Ishikawa (cell line): ENCODE measurements at regions not wholly inside any gene's neighbourhood (a gene's known extent, or its start where the extent isn't known, plus 50 kb on each side); places are given as distances from the start of the nearest gene placed in this dataset.

Experiments
- CEBPB ChIP-seq: IDR thresholded peaks from 2 replicates; pipeline ENCODE4 v1.6.1; 2012
- CREB1 ChIP-seq: IDR thresholded peaks from 2 replicates; pipeline ENCODE4 v1.6.1; 2012; ENCODE audit warnings: low read depth
- EGR1 ChIP-seq: IDR thresholded peaks from 2 replicates; pipeline ENCODE4 v1.6.1; 2012
- EP300 ChIP-seq: IDR thresholded peaks from 2 replicates; pipeline ENCODE4 v1.6.1; 2012; ENCODE audit warnings: borderline replicate concordance
- MAX ChIP-seq: IDR thresholded peaks from 2 replicates; pipeline ENCODE4 v1.6.1; 2012
- NFIC ChIP-seq: IDR thresholded peaks from 2 replicates; pipeline ENCODE4 v1.6.1; 2012
- RAD21 ChIP-seq: IDR thresholded peaks from 2 replicates; pipeline ENCODE4 v1.6.1; 2012; ENCODE audit warnings: low read depth
- REST ChIP-seq: IDR thresholded peaks from 2 replicates; pipeline ENCODE4 v1.6.1; 2012; ENCODE audit warnings: low read depth, mild to moderate bottlenecking
- TAF1 ChIP-seq: IDR thresholded peaks from 2 replicates; pipeline ENCODE4 v1.6.1; 2012; ENCODE audit warnings: low read depth, mild to moderate bottlenecking
- TCF12 ChIP-seq: IDR thresholded peaks from 2 replicates; pipeline ENCODE4 v1.6.1; 2012; ENCODE audit warnings: low read depth
- TEAD4 ChIP-seq: IDR thresholded peaks from 2 replicates; pipeline ENCODE4 v1.6.1; 2012
- USF1 ChIP-seq: IDR thresholded peaks from 2 replicates; pipeline ENCODE4 v1.6.1; 2012
- YY1 ChIP-seq: IDR thresholded peaks from 2 replicates; pipeline ENCODE4 v1.6.1; 2012; ENCODE audit warnings: low read depth
- ZBTB7A ChIP-seq: IDR thresholded peaks from 2 replicates; pipeline ENCODE4 v1.6.1; 2012; ENCODE audit warnings: low read depth

GRCh38 chr22:49181431-49181830, 646.2 kb downstream of the BRD1 start:
- no peak for TF ChIP-seq RAD21
- TF ChIP-seq TAF1: no peak
- TF ChIP-seq REST: no peak
- TF ChIP-seq USF1: no peak
- TF ChIP-seq CEBPB: no peak
- TF ChIP-seq MAX: no peak
- TF ChIP-seq EGR1: no peak
- TF ChIP-seq CREB1: no peak
- no peak for TF ChIP-seq EP300
- no peak for TF ChIP-seq TEAD4
- TF ChIP-seq YY1: no peak
- no peak for TF ChIP-seq TCF12
- no peak for TF ChIP-seq ZBTB7A
- no peak for TF ChIP-seq NFIC
